ENCODE measurements at regions not wholly inside any gene's neighbourhood (a gene's known extent, or its start where the extent isn't known, plus 50 kb on each side); places are given as distances from the start of the nearest gene placed in this dataset.

GRCh38 chr2:42843131-42843530 is 50.7 kb upstream of the HAAO start:
- TF ChIP-seq, protein P1, sequence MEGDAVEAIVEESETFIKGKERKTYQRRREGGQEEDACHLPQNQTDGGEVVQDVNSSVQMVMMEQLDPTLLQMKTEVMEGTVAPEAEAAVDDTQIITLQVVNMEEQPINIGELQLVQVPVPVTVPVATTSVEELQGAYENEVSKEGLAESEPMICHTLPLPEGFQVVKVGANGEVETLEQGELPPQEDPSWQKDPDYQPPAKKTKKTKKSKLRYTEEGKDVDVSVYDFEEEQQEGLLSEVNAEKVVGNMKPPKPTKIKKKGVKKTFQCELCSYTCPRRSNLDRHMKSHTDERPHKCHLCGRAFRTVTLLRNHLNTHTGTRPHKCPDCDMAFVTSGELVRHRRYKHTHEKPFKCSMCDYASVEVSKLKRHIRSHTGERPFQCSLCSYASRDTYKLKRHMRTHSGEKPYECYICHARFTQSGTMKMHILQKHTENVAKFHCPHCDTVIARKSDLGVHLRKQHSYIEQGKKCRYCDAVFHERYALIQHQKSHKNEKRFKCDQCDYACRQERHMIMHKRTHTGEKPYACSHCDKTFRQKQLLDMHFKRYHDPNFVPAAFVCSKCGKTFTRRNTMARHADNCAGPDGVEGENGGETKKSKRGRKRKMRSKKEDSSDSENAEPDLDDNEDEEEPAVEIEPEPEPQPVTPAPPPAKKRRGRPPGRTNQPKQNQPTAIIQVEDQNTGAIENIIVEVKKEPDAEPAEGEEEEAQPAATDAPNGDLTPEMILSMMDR (IDR thresholded peaks at IDR 0.05) = no peak

GRCh38 chr2:42842466-42842865 is 50.1 kb upstream of the HAAO start:
- TF ChIP-seq, protein P1 (IDR thresholded peaks at IDR 0.05) = no peak

All from LNCAP (cell line).